Lower leg skin (tissue), 3 donors: ENCODE measurements at regions not wholly inside any gene's neighbourhood (a gene's known extent, or its start where the extent isn't known, plus 50 kb on each side); places are given as distances from the start of the nearest gene placed in this dataset.

ENCODE experiments used
- CTCF ChIP-seq, 3 donors: fragments of 450-650 bp; IDR thresholded peaks; one replicate each; pipeline ENCODE4 v1.5.1; 2016; ENCODE audit warnings: antibody characterized with exemption in 3 of 3, mild to moderate bottlenecking in 3 of 3, moderate library complexity in 2 of 3
- POLR2A ChIP-seq, 2 donors: fragments of 450-650 bp; IDR thresholded peaks; one replicate each; pipeline ENCODE4 v1.6.1; 2016 to 2017; ENCODE audit warnings: antibody characterized with exemption in 2 of 2, mild to moderate bottlenecking in 1 of 2, moderate library complexity in 1 of 2

- TF ChIP-seq POLR2A (IDR thresholded peaks at IDR 0.05) (no peak), CTCF (IDR thresholded peaks at IDR 0.05) (no peak)
These were observed 139.8 kb upstream of the HNMT start for GRCh38 chr2:137824501-137824900.
